ENCODE measurements at regions not wholly inside any gene's neighbourhood (a gene's known extent, or its start where the extent isn't known, plus 50 kb on each side); places are given as distances from the start of the nearest gene placed in this dataset.

DNA sequence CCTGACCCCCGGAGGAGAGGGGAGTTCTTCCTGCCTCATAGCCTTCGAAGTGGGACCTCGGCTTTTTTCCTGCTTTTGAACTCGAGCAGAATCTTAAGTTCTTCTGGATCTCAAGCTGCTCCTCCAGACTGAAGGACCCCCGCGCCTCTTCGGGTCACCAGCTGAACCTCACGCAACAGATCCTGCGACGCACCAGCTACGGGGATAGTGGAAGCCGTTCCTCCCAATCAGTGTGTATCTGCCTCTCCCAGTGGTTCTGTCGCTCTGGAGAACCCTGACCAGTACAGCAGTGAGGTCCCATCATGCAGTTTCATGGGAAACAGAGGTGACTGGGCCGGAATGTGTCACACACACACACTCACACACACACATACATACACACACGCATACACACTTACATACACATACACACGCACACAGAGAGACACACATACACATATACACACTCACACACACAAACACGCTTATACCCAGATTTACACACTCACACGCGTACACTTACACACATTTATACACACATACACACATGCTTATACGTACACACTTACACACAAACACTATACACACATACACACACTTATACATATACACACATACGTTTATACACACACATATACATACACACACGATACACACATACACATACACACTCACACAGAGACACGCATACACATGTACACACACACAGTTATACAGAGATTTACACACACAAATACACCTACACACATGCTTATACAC, 170.0 kb downstream of the TTLL2 start:
- DNase-seq: no peak

DNA sequence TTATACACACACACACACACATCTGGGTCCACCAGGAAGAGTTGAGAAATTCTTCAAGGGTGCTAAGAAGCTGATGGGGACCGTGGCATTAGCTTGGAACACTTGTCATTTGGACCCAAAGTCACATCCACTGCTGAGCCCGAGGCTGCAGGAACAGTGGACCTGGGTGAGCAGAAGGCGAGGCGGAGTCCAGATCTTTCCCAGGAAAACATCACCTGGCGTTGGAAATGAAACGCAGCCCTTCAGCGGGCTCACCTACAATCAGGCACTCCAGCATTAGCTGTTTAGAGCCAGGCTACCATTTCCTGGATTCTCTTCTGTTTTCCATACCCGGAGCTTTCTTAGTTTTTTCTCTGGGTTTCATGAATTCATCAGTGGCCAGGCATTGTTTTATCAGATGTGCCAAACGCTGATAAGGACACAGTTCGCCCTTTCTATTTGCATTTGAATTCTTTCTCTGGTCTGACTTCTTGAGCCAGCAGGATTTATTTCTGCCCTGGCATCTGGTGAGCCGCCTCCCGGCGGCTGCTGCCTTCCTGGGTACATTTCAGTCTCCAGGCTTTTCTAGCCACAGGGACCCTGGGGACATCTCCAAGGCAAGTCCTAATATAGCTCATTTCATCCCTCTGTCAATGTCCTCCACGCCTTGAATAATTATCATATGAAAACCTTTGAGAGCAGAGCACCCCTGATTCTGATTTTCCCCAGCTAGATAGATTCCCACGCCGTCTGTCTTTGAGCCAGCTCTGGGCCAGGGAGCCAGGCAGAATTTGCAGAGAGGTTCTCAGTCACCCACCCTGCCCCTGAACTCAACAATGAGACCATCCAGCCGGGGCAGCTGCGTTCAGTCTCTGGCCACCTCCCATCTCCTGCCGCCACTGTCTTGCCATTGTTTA, 170.9 kb downstream of the TTLL2 start:
- no peak for DNase-seq

DNA sequence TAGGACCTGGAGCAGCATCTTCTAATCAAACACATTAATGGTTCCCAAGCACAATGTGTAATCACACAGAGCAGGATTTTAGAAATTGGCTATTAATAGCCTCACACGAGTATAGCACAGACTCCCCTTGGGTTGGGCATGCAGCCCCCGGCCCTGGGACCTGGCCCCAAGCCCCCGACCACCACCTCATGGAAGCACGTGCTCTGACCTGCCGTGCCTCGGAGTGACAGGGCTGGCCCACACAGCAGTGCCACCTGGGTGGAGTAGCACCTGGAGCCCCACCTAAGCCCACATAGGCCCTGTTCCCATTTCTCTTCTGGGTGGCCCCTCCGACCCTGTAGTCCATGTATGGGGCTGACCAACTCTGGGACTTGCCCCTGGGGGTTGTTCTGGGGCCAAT, 171.8 kb downstream of the TTLL2 start:
- no peak for DNase-seq

GRCh38 chr6:167497428-167498056, 172.7 kb downstream of the TTLL2 start:
- DNase-seq: no peak

DNA sequence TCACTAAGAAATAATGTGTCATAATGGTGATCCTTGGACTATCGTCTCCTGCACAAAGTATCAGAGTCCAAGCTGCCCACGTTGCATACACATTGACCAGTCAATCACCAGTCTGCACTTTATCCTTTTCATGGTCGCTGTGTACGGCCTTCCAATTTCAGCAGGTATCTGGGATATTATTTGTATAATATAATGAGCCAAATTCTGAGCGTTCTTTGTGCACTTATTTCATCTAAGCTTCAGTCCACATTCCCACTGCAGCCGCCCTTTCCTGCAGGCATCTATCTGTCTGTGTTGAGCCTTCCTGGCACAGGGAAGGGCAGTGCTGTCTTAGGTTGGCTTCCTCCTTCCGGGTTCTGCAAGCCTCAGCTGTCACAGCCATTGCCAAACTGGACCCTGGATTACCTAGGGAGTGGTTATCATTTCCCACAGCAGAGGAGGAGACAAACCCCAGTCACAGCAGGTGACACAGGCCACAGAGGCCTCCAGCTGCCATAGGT, 174.3 kb downstream of the TTLL2 start:
- no peak for DNase-seq

GRCh38 chr6:167500961-167501360, 176.1 kb downstream of the TTLL2 start:
- DNase-seq: no peak

GRCh38 chr6:167501831-167502385, 177.0 kb downstream of the TTLL2 start:
- no peak for DNase-seq

- no peak for DNase-seq
Observed at GRCh38 chr6:167502471-167502870, 177.6 kb downstream of the TTLL2 start.

DNA sequence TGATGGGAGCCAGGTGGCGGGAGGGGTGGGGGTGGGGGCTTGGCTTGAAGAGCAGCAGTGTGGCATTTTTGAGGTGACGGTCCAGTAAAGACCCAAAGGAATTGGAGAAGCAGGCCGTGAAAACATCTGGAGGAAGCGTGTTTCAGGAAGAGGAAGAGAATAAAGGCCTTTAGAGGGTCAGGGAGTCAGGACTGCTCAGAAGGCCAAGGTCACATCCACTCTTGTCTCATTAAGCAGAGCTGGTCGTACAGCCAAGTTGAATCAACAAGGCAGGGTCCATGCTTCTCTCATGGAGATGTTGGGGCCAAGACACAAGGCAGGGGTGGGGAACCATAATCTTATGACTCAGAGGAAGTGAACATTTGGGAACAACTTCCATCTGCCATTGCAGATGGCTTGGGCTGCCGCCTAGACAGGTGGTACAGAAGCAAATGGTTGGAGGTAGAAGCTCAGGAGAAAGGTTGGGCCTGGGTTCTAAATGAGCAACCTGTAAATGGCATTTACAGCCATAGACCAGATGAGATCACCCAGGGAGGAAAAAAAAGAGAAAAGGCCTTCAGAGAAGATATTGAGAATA, 179.6 kb downstream of the TTLL2 start:
- no peak for DNase-seq

- no peak for DNase-seq
Observed at GRCh38 chr6:167505199-167505598, 180.3 kb downstream of the TTLL2 start.

GRCh38 chr6:167505782-167506181, 180.9 kb downstream of the TTLL2 start:
- DNase-seq: no peak

GRCh38 chr6:167506443-167507301, 181.8 kb downstream of the TTLL2 start:
- DNase-seq: no peak

DNA sequence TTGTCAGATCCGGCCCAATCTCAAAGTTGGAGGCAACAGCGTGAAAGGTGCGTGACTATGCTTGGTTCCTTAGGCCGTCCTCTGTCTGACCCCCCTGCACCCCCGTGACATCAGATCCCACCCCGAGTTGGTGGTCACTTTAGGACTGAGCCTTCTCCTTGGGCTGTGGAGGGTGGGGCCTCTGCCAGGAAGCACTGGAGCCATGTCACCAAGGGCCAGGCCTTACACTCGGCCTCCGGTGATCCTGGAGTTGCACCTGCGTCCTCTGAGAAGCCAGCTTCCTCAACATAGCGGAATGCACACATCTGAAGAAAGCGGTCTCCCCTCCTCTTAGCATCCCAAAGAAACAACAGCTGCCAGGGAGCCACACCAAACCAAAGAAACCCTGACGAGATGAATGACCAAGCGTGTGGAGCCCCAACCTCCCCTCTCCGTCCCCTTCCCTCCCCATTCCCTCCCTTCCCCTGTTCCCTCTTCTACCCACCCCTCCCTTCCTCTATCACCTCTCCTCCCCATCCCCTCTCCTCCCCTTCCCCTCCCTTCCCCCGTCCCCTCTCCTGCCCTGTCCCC, 182.6 kb downstream of the TTLL2 start:
- DNase-seq: no peak

DNA sequence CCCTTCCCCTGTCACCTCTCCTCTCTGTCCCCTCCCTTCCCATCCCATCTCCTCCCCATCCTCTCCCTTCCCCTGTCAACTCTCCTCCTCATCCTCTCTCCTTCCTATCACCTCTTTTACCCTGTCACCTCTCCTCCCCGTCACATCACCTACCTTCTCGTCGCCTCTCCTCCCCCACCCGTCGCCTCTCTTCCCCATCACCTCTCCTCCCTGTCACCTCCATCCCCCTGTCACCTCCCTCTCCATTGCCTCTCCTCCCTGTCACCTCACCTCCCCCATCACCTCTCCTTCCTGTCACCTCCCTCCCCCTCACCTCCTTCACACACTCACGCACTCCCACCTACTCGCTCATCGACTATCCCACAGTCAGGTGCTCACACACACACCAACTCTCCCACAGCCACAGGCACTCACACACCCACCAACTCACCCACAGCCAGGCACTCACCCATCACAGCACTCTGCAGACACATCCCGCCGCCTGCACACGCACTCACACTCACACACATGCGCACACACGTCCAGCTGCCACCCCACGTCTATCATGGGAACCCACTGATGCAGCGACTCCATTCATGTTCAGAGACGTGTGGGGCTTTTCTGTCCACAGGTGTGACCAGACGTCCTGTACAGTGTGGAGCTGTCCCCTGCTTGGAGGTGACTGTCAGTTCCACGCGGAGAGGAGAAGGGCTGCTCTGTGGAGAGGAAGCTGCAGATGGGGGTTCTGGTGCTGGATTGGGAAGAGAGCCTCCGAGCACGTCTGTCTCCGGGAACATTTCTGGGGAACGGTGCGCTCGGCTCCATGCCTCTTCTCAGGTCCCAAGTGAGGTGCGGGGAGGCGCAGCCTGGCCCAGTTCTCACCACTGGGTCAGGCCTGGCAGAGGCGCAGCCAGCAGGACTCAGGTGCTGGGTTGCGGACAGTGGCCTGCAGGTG, 184.3 kb downstream of the TTLL2 start:
- no peak for DNase-seq

DNA sequence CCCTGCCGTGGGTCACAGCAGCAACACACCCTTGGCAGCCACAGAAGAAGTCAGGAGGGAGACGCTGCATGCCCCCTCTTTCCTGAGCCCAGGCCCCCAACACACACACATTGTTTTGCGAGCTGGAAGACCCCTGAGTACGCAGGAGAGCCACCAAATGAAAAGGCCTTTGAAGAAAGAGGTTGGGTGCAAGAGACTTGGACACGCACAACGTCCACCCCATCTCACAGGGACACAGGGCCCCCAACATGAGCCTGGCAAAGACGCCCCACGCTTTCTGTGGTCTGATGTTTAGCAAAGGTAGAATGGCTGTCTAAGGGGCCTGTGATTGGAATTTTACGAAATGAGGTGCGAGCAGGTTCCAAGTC, 185.0 kb downstream of the TTLL2 start:
- DNase-seq: no peak

- DNase-seq: no peak
Observed at GRCh38 chr6:167510648-167511047, 185.8 kb downstream of the TTLL2 start.

- no peak for DNase-seq
Observed at GRCh38 chr6:167512696-167513375, 187.9 kb downstream of the TTLL2 start.

DNA sequence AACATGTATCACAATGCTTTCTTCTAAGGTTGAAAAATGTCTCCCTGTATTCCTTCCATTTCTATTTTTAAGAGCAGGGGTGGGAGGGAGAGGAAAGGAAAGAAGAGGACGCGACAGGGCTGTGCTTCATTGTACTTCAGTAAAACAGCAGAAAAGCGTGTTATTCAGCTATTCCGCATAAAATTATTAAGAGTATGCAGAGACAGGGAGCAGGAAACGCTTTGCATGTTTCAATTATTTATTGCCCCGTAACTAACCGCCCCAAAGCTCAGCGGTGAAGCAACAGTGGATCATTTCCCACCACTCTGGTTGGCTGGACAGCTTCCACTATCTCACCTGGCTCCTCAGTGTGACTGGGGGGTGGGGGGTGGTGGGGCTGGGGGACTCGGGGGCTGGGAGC, 188.9 kb downstream of the TTLL2 start:
- no peak for DNase-seq

DNA sequence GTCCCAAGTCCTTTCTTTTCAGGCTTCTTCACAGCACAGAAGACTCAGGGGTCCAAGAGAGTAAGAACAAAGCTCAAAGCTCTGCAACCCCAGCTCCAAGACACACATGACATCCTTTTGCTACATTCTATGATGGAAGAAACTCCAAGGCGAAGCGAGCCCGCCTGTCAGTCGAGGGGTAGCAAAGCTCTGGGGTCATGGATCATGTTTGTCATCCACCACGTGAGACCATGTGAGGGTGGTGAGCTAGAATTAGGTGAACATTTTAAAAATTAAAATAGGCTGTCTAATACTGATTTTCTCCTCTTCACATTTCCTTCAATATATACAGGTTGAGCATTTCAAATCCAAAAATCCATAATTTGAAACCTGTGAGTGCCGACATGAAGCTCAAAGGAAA, 189.6 kb downstream of the TTLL2 start:
- DNase-seq: no peak

Measured in muscle of arm (tissue), 1 donor.